Posterior vena cava (tissue), 2 donors: ENCODE measurements at regions not wholly inside any gene's neighbourhood (a gene's known extent, or its start where the extent isn't known, plus 50 kb on each side); places are given as distances from the start of the nearest gene placed in this dataset.

Source experiments
- DNase-seq: peaks from one replicate; pipeline ENCODE4 v3.0.0-alpha.2; 2020; ENCODE audit warnings: low spot score
- intact Hi-C, 2 donors: fragments of 100-400 bp; cut with DNase I; formaldehyde crosslinking; loops; one replicate each; pipeline versions ENCODE4 v1.14.1 to v1.14.2; 2022 to 2023
- donor health status: DM: yes; HTN: yes; CAD: no.
- donor health status: DM: yes; HTN: yes; CAD: no.

DNA sequence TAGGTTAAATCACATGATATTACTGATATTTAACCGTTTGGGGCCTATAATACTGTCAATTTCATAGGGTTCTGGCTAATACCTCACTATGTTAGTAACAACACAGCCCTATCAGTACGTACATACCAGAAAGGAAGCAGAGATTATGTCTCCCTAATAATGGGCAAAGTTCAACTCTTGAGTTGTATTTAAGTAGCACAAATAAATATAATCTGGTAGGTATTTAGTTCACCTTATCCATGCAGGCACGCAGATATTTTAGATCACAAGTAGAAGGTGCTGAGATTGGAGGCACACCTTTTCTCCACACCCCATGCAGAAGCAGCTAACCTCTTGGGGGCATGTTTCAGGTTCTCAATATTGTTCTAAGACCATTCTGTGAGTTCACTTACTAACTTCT lies 118.9 kb downstream of the IRS1 start:
- DNase-seq: no peak
- intact Hi-C loops: no loop called here

DNA sequence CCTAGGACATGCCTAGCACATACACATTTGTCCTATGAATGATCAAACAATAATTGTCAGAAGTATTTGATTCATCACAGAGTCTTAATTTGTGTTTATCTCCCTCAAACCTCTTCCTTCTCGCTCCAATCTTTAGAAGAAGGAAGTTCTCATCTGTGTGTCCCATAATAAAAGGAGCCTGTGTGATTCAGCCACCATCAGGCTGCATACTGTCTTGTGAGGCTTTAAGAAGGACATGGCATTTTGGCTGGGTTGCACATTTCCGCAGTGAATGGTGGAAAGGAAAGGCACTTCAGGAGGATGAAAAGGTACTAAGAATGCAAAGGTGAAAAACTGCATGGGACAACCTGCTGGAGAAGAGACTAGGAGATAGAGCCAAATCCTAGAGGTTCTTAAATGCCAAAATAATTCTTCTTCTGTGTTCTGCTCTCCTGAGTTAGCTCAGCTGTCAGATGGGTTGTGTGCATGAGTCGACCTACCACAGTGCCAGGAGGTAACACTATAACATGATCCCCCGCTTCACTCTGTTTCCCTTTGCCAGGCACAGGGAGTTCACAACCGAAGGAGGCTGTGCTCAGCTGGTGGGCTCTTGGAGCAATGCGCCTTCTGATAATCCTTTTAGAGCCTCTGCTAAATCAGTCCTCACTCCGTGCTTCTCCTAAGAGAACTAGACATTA lies 120.1 kb downstream of the IRS1 start:
- DNase-seq: no peak
- intact Hi-C loops: no loop called here

DNA sequence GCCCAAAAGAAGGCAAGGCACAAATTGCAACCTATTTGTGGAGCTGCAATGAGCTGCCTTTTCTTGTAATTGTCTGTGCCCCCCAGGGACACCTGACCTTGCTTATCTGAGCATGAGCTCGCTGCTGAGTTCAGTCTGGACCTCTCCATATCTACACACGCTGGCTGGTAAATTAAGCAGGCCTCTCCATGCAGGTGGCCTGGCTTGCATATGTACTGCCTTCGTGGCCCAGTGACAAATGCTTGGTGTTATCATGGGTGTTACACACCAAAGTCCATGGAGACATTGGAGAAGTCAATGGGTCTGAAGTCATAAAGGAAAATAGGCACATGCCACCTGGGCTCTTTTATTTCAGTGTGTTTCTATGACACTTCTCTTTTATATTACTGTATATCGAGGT lies 121.2 kb downstream of the IRS1 start:
- no peak for DNase-seq
- intact Hi-C loops: loop anchor here in 1 of 2 donors (1.0 kb wide), 1 partner anchor 33 kb away; no protein-coding TSS in a partner anchor

DNA sequence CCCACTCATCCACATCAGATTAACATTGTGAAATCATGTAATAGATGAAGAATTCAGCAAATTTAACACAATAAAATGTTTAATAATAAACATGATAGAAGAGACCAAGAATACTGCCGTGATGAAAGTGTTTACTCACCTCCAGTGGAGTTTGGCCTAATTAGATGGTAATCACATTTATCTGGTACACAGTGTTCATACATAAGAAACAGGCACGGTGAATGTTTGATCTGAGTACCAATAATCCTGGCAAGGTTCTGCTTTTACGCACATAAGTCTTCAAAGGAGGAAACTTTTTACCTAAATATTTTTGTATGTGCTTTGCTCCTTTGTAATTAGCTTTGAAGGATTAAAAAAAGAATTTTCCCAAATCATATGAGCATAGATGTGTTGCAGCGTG lies 122.5 kb downstream of the IRS1 start:
- DNase-seq: no peak
- intact Hi-C loops: no loop called here

DNA sequence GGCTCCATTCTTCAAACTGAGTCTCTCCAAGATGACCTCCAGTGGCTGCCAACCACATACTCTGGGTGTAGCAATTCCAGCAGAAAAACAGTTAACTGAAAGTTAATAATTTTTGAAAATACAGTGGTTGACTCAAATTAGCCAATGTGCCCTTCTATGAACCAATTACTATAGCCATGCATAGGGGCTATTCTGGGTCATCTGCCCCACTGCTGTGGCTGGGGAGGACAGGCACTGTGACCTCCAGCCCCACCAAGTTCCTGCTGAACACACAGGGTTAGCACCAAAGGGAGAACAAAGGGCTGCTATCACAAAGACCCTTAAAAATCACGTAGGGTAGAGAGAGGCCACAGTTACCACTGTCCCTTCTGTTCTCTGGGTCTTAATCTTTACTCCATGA lies 123.0 kb downstream of the IRS1 start:
- intact Hi-C loops: no loop called here
- no peak for DNase-seq

DNA sequence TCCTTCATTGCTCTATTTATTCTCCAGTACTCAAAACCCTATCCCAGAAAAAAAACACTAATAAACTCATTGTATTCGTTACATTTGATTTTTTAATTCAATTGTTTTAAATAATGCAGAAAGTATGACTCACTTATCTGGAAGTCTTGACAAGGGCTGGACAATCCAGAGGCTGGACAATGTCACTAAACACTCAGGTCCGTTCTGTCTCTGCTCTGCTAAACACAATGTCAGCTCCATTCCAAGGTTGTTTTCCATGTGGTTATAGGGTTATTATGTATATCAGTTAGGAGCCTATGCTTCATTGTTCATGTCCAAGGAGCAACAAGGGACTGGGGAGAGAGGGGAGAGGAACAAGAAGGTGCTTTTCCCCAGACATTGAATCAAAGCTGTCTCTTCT lies 125.5 kb downstream of the IRS1 start:
- intact Hi-C loops: no loop called here
- no peak for DNase-seq

DNA sequence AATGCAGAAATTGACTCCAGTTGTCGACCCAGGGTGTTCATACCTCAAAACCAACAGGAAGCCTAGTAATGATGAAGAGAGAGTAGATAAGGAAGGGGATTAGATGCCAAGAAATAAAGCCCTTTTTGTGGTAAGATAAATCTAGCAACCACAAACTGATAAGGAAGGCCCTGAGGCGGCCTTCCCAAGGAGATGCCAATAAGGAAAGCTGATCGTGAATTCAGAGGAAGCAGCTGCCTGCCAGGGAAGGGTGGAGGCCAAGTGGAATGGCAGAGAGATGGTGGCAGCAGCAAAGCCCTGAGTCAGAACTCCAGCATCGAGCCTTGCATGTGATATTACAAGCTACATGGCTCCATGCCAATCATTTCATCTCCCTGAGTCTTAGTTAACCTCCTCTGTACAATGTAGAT lies 126.3 kb downstream of the IRS1 start:
- DNase-seq: no peak
- intact Hi-C loops: no loop called here

DNA sequence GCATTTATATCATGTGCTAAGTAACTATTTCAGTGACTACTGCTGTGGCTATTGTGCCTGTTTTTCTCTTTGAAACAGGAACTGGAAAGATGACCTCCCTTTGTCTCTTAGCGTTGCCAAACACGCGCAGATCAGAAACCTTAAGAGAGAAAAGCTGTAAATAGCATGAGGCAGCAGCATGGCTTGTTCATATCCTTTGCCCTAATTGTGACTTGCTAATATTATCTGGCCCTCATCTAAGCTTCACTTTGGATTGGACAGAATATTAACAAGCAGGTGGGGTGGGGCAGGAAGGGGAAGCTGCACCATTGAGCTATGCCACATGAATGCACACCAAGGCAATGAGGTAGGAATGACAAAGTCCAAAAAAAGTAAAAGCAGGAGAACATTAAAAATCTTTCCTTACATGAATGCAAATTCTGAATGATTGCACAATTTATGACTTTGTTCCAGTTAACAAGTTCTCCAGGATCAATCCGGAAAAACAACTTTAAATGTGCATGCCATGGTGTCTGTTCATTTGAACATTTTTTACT lies 128.4 kb downstream of the IRS1 start:
- no peak for DNase-seq
- intact Hi-C loops: no loop called here

DNA sequence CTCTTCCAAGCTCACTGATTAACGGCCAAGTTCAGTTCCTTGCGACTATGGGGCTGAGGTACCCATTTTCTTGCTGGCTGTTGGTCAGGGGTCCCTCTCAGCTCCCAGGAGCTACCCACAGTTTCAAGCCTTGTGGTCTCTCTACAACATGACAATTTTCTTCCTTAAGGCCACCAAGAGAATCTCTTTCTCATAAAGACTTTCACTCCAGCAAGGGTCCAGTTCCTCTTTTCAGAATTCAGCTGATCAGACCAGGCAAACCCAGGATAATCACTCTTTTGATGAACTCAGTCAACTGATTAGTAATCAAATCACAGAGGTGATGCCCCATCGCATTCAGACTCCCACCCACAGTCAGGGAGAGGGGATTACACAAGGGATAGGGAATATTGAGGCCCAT lies 129.7 kb downstream of the IRS1 start:
- DNase-seq: no peak
- intact Hi-C loops: loop anchor here in 1 of 2 donors (10.0 kb wide), 1 partner anchor 125 kb away; the partner anchor contains the start of gene IRS1

DNA sequence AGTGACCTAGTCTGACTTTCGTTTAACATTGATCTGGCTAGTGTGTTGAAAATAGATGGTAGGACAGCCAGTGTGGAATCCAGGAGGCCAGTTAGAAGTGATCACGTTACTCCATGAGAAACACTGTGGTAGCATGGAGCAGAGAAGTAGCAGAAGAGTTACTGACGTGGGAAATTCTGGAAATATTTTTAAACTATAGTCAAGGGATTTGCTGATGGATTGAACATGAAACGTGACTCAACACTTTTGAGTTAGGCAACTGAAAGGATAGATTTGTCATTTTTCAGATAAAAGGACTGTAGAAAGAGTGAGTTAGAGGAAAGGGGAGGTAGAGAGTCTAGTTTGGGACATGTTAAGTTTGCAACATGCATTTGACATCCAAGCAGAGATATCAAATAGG lies 130.4 kb downstream of the IRS1 start:
- intact Hi-C loops: loop anchor here in 1 of 2 donors (10.0 kb wide), 1 partner anchor 126 kb away; the partner anchor contains the start of gene IRS1
- DNase-seq: no peak

DNA sequence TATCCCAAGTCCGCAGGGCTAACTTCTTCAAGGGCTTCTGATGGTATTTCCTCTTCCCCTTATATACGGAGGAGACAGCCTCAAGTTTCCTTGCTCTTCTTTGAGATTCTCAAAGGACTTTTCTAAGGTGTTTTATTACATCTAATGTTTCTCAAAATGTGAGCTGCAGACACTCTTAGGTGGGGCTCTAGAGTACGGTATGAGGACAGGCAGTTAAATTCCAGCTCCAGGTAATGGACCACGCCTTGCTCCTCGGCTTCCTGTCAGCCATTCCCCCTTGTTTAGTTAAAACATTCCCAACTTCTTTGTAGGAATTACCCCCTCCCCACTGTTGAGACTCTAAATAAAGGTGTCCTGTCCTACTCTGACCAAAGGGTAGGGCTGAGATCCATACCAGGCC lies 131.9 kb downstream of the IRS1 start:
- DNase-seq: no peak
- intact Hi-C loops: loop anchor here in 1 of 2 donors (10.0 kb wide), 1 partner anchor 127 kb away; the partner anchor contains the start of gene IRS1

DNA sequence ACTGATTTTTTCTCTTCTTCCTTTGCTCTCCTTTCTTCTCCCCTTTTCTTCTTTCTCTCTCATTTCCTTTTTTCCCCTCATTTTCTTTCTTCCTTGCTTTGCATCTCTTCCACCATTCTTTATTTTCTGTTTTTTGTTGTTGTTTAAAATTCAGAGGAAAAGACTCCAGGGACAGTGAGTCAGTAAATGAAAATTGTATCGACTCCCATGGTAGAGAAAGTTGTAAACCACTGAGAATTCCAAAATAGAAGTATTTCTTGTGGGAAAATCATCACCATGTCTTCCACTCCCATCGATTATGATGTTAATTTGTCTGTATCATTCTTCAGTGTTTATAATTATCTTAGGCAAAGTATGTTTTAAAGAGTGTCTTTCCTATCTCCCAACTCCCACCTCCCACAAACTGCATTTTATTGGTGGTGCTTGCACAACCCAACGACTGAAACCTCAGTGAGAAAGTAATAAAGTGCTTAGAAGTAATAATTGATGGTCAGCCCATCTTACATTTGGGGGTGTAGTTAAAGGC lies 134.3 kb downstream of the IRS1 start:
- intact Hi-C loops: loop anchor here in 1 of 2 donors (10.0 kb wide), 1 partner anchor 129 kb away; the partner anchor contains the start of gene IRS1

DNA sequence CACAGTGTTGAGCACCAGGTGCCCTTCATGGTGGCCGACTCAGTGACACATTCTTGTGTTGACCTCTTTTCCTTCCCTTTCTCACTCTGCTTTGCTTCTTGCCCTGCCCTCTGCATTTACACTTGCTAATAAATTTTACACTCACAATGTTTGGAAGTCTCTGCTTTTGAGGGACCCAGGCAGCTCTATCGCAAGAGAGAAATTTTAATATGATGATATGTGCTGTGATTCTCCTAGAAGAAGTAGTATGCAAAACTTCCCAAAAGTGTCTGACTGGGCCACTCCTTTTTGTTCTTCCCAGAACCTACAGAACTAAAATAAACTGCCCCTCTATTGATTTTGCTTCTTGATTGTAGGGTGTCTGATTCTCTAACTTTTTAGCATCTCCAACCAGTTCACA lies 135.0 kb downstream of the IRS1 start:
- intact Hi-C loops: loop anchor here in 1 of 2 donors (10.0 kb wide), 1 partner anchor 130 kb away; the partner anchor contains the start of gene IRS1
- no peak for DNase-seq

More for the DNA sequence above, 134.3 kb downstream of the IRS1 start:
- no peak for DNase-seq

DNA sequence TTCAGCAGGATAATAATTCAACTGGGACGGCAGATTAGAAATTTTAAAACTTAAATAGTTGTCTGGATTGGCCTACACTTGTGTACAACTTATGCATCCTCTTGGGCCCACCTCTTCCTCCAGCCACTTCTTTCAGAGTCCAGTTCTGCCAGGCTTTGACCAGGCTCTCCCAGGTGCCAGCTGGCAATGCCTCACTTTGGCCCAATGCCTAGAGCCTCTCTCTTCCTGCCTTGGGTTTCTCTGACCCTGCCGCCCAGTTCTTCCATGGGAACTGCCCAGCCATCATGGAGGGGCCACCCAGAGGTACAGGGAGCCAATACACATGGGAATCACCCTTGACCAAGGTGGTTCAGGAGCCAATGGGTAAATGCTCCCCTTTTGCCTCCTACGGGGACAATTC lies 135.5 kb downstream of the IRS1 start:
- intact Hi-C loops: loop anchor here in 1 of 2 donors (10.0 kb wide), 1 partner anchor 131 kb away; the partner anchor contains the start of gene IRS1
- no peak for DNase-seq

DNA sequence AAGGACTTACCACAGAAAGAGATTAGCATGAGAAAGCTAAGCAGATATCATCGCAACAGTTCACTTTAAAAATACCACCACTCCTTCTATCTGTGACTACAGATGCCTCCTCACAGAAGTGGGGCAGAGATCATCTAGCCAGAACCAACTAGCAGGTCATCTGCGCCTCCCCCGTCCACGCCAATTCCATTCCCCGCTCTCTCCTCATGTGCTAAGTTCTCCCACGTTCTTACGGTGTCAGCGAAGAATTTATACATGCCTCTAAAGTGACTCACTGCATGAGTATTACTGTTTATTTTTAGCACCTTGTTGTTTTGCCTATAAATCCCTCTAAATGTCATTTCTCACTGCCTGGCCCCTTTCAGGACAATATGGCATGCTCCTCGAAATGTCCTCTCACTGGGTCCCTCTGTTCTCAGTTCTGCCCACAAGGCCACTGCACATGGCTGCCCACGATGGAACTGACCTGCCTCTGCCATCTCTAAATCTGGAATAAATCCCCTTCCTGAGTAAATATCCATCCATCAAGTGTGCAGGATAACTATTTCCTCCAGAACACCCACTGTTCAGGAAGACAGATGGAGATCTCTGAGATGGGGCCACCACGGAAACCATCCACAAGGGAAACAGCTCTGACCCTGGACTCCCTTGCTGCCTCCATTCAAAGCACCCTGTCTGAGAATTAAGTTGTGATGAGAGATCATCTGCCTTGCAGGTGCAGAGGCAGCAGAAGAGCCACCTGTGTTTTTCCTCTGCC lies 137.7 kb downstream of the IRS1 start:
- intact Hi-C loops: loop anchor here in 1 of 2 donors (10.0 kb wide), 1 partner anchor 133 kb away; the partner anchor contains the start of gene IRS1
- DNase-seq: no peak

DNA sequence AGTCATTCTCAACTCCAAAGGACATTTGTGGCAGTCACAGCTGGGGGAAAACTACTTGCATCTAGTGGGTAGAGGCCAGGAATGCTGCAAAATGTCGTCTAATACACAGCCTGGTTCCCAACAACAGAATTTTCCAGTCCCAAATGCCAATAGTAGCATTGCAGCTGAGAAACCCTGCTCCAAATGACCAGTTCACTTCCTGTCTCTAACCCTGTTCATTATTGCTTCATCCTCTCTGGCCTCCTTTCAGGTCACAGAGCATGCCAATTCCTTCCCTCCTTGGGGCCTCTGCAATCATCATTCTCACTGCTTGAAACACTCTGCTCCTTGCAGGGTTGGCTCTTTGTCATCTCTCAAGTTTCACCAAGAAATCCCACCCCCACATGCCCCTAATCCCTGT lies 139.1 kb downstream of the IRS1 start:
- intact Hi-C loops: loop anchor here in 1 of 2 donors (10.0 kb wide), 1 partner anchor 134 kb away; the partner anchor contains the start of gene IRS1
- DNase-seq: no peak

DNA sequence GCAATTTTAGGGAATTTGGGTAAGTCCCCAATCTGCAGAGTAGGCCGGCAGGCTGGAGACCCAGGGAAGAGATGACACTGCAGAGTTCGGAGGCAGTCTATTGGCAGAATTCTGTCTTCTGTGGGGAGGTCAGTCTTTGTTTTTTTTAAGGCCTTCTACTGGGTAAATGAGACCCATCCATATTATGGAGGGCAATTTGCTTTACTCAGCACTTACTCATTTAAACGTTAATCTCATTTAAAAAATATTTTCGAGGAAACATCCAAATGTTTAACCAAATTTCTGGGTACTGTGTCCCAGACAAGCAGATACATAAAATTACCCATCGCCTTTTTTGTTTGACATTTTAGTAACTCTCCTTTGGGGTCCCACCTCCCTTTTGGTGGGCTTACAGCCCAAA lies 139.5 kb downstream of the IRS1 start:
- intact Hi-C loops: loop anchor here in 1 of 2 donors (10.0 kb wide), 1 partner anchor 135 kb away; the partner anchor contains the start of gene IRS1
- no peak for DNase-seq

DNA sequence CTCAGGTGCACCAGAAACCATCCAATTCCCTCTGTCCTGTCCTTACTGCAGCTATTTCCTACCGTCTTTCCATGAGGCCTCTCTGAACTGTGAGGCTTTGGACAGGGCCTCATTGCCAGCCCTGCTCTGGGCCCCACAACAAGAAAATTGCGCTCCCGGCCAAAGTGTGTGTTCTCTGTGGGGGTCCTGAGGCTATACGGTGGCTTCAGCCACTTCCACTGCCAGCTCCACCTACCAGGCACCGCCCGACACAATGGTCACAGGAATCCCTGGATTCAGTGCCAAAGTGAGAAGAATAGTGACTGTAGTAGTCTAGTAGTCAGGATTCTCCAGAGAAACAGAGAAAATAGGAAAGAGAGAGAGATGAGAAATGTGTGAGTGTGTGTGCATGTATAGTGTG lies 140.2 kb downstream of the IRS1 start:
- intact Hi-C loops: no loop called here
- no peak for DNase-seq

DNA sequence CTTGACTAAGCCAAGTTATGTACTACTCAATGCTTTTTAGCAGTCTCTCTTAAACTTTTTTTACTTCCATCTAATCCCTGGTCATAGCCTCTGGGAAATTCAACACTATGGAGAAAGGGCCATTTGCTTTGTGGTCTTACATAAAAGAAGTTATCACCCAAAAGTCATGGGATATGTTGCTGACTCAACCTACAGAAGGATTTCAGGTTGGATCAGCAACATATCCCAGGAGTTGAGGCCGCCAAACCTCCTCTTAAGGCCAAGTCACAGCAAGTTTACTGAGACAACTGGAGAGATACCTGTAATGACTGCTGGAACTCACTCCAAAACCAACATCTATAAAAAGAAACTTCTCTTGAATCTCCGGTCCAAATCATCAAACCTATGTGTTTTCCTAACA lies 141.1 kb downstream of the IRS1 start:
- intact Hi-C loops: no loop called here
- DNase-seq: no peak
